H1 (cell line): ENCODE measurements at regions not wholly inside any gene's neighbourhood (a gene's known extent, or its start where the extent isn't known, plus 50 kb on each side); places are given as distances from the start of the nearest gene placed in this dataset.

Experiments
- CHD2 ChIP-seq: IDR thresholded peaks from 2 replicates; pipeline ENCODE4 v1.6.1; 2012; ENCODE audit warnings: low read length, improper control_type of control experiment
- CREB1 ChIP-seq: IDR thresholded peaks from 2 replicates; pipeline ENCODE4 v1.6.1; 2012; ENCODE audit warnings: inconsistent platforms
- EZH2 ChIP-seq: fragments of 200-600 bp; sonication (generic); IDR thresholded peaks from 2 replicates; pipeline ENCODE4 v1.7.1; 2012; ENCODE audit warnings: low read depth, mild to moderate bottlenecking, moderate library complexity, low read length, inconsistent platforms; ENCODE audit not compliant: severe bottlenecking
- GTF2F1 ChIP-seq: IDR thresholded peaks from 2 replicates; pipeline ENCODE4 v1.6.1; 2012; ENCODE audit warnings: low read depth, low read length, improper control_type of control experiment, borderline replicate concordance
- JUND ChIP-seq: IDR thresholded peaks from 2 replicates; pipeline ENCODE4 v1.6.1; 2011; ENCODE audit warnings: mild to moderate bottlenecking, improper control_type of control experiment, low read length
- KDM1A ChIP-seq: fragments of 200-600, 300-600 bp; sonication (generic); IDR thresholded peaks from 2 replicates; pipeline ENCODE4 v1.7.1; 2016; ENCODE audit warnings: mild to moderate bottlenecking, low read length, borderline replicate concordance
- POLR2A ChIP-seq, 2 experiments: IDR thresholded peaks; 1 replicate in 1 of 2; 2 replicates in 1 of 2; pipeline ENCODE4 v1.6.1; 2011; ENCODE audit warnings: low read depth in 2 of 2, low read length in 2 of 2, mild to moderate bottlenecking in 2 of 2; ENCODE audit errors: control extremely low read depth in 1 of 2
- RAD21 ChIP-seq, 2 experiments: IDR thresholded peaks in 1 of 2; conservative IDR thresholded peaks in 1 of 2; 2 replicates each; pipeline ENCODE4 v1.6.1; 2011; ENCODE audit warnings: low read depth in 2 of 2, low read length in 2 of 2, improper control_type of control experiment in 1 of 2, inconsistent platforms in 1 of 2, mild to moderate bottlenecking in 1 of 2, moderate library complexity in 1 of 2
- SP1 ChIP-seq: IDR thresholded peaks from 2 replicates; pipeline ENCODE4 v1.6.1; 2011; ENCODE audit warnings: low read depth, low read length
- SRF ChIP-seq: IDR thresholded peaks from 2 replicates; pipeline ENCODE4 v1.6.1; 2011; ENCODE audit warnings: mild to moderate bottlenecking, low read depth, low read length, moderate library complexity
- ZNF274 ChIP-seq: IDR thresholded peaks from 2 replicates; pipeline ENCODE4 v1.7.0; 2012; ENCODE audit warnings: low read length, borderline replicate concordance; ENCODE audit errors: extremely low read depth
- TF ChIP-seq, protein P1 (sequence below), 3 experiments: IDR thresholded peaks; 1 replicate in 2 of 3; 2 replicates in 1 of 3; pipeline versions ENCODE4 v1.5.1 to v1.6.1; 2011; ENCODE audit warnings: low read length in 3 of 3, mild to moderate bottlenecking in 3 of 3, inconsistent platforms in 2 of 3, low read depth in 1 of 3, moderate library complexity in 1 of 3; ENCODE audit not compliant: insufficient read depth in 1 of 3; ENCODE audit errors: control extremely low read depth in 1 of 3
- TF ChIP-seq, protein P2 (sequence below): IDR thresholded peaks from 2 replicates; pipeline ENCODE4 v1.6.1; 2011; ENCODE audit warnings: low read depth, mild to moderate bottlenecking, low read length; ENCODE audit not compliant: insufficient read depth
- TF ChIP-seq, protein P3 (sequence below): IDR thresholded peaks from 2 replicates; pipeline ENCODE4 v1.6.1; 2011; ENCODE audit warnings: low read length, improper control_type of control experiment

DNA sequence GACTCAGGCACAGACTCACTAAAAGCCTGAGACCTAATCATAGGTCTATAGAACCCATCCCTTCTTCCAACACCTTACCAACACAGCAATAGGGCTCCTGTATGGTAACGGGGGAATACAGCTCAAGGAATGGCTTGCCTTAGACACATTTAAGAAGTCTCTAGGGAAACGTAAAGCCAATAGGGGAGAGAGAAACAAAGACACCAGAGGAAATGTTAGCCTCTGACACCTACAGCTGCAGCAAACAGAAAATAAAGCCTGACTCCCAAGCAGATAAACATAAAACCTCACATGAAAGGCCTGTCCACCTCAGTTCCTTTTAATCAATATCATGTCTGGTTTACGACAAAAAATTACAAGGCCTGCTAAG is 51.1 kb upstream of the NCOA1 start:
- TF ChIP-seq, protein P1, sequence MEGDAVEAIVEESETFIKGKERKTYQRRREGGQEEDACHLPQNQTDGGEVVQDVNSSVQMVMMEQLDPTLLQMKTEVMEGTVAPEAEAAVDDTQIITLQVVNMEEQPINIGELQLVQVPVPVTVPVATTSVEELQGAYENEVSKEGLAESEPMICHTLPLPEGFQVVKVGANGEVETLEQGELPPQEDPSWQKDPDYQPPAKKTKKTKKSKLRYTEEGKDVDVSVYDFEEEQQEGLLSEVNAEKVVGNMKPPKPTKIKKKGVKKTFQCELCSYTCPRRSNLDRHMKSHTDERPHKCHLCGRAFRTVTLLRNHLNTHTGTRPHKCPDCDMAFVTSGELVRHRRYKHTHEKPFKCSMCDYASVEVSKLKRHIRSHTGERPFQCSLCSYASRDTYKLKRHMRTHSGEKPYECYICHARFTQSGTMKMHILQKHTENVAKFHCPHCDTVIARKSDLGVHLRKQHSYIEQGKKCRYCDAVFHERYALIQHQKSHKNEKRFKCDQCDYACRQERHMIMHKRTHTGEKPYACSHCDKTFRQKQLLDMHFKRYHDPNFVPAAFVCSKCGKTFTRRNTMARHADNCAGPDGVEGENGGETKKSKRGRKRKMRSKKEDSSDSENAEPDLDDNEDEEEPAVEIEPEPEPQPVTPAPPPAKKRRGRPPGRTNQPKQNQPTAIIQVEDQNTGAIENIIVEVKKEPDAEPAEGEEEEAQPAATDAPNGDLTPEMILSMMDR (IDR thresholded peaks at IDR 0.05; ENCODE audit: control extremely low read depth in 1 of 3, insufficient read depth in 1 of 3, low read depth in 1 of 3, low read length in 3 of 3): no peak
- TF ChIP-seq JUND: no peak
- no peak for TF ChIP-seq CREB1
- TF ChIP-seq RAD21 (IDR thresholded peaks at IDR 0.05 in 1 of 2, conservative IDR thresholded peaks at IDR 0.05 in 1 of 2; ENCODE audit: low read depth in 2 of 2, low read length in 2 of 2): no peak
- TF ChIP-seq, protein P2, sequence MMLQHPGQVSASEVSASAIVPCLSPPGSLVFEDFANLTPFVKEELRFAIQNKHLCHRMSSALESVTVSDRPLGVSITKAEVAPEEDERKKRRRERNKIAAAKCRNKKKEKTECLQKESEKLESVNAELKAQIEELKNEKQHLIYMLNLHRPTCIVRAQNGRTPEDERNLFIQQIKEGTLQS: no peak
- TF ChIP-seq CHD2: no peak
- no peak for TF ChIP-seq POLR2A (IDR thresholded peaks at IDR 0.05; ENCODE audit: control extremely low read depth in 1 of 2, low read depth in 2 of 2, low read length in 2 of 2)
- TF ChIP-seq EZH2: no peak
- TF ChIP-seq GTF2F1: no peak
- TF ChIP-seq SRF: no peak
- no peak for TF ChIP-seq SP1
- TF ChIP-seq, protein P3, sequence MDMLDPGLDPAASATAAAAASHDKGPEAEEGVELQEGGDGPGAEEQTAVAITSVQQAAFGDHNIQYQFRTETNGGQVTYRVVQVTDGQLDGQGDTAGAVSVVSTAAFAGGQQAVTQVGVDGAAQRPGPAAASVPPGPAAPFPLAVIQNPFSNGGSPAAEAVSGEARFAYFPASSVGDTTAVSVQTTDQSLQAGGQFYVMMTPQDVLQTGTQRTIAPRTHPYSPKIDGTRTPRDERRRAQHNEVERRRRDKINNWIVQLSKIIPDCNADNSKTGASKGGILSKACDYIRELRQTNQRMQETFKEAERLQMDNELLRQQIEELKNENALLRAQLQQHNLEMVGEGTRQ: no peak
- no peak for TF ChIP-seq KDM1A
- TF ChIP-seq ZNF274: no peak
